GM13977 (cell line): ENCODE measurements at regions not wholly inside any gene's neighbourhood (a gene's known extent, or its start where the extent isn't known, plus 50 kb on each side); places are given as distances from the start of the nearest gene placed in this dataset.

Experiments
- DNase-seq: peaks from one replicate; pipeline ENCODE4 v3.0.0; 2012; ENCODE audit warnings: low spot score
- in situ Hi-C: fragments of 300-500 bp; cut with MboI; formaldehyde crosslinking; loops from one replicate; pipeline ENCODE4 v1.12.0; 2022; ENCODE audit warnings: low sequenced_read_pairs, low pct_unique_long_range_greater_than_20kb, mixed read lengths, inconsistent platforms; ENCODE audit not compliant: unreplicated experiment
- TF ChIP-seq, protein P1 (sequence below): IDR thresholded peaks from 2 replicates; pipeline ENCODE4 v1.5.1; 2012; ENCODE audit warnings: mild to moderate bottlenecking, control low read depth; ENCODE audit not compliant: insufficient read depth; ENCODE audit errors: extremely low read depth, missing control alignments

DNA sequence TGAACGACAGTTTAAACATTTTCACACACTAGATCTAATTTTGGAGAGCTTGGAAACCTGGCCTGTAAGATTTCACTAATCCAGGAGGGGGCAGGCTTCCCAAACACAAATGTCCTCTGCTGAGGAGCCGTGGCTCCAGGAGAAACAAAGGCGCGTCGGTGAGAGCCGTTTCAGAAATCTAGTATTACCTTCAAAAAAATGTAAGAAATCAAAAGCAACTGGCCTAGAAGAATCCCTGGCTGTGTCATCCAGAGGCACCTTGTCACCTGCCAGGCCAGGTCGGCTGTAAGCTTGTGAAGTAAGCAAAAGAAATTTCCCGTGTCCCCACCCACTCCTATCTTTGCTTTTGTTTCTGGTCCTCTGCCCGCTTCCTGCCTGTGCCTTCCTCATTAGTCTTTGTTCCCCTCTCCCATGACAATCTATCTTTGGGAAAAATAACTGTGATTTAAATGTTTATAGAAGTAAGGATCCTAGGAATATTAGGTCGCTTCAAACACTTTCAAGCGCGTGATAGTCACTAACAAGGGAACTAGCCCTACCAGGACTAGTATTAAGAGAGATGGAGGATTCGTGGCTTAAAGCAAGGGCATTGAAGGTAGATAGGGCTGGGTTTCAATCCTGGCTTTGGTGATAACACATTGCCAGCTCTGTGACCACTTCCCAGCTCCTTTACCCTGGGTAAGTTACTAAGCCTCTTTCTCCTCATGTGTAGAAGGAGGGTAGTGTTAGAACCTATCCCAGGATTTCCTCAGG, 99.5 kb upstream of the STK39 start:
- DNase-seq = peak; percentile 66
- TF ChIP-seq, protein P1, sequence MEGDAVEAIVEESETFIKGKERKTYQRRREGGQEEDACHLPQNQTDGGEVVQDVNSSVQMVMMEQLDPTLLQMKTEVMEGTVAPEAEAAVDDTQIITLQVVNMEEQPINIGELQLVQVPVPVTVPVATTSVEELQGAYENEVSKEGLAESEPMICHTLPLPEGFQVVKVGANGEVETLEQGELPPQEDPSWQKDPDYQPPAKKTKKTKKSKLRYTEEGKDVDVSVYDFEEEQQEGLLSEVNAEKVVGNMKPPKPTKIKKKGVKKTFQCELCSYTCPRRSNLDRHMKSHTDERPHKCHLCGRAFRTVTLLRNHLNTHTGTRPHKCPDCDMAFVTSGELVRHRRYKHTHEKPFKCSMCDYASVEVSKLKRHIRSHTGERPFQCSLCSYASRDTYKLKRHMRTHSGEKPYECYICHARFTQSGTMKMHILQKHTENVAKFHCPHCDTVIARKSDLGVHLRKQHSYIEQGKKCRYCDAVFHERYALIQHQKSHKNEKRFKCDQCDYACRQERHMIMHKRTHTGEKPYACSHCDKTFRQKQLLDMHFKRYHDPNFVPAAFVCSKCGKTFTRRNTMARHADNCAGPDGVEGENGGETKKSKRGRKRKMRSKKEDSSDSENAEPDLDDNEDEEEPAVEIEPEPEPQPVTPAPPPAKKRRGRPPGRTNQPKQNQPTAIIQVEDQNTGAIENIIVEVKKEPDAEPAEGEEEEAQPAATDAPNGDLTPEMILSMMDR = peak; percentile 71
- in situ Hi-C loops = loop anchor here (5.0 to 25.0 kb wide), 3 partner anchors 358 to 565 kb away; partner anchors contain the start of gene G6PC2

- peak; percentile 32 for DNase-seq
- in situ Hi-C loops = loop anchor here (5.0 to 25.0 kb wide), 3 partner anchors 357 to 564 kb away; partner anchors contain the start of gene G6PC2
- TF ChIP-seq, protein P1 = peak; percentile 41
Observed at GRCh38 chr2:168348076-168348475, 100.7 kb upstream of the STK39 start.

DNA sequence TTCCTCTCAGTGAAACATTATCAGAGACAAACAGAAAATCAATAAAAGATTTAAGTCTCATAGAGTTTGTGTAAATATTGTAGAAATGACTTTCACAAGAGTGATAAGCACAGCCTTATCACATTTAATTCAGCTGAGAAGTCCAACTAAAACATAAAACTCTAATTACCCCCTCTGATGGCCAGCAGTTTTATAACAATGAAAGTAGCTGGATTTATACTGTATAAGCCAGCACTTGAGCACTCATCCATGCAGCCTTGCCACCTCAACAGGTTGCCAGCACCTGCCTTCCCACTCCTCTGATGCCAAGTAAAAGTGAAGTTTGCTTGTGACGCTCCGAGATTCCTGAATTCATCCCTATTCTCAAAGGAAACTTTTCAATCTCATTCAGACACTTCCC, 103.0 kb upstream of the STK39 start:
- DNase-seq = no peak
- in situ Hi-C loops = no loop called here
- TF ChIP-seq, protein P1 = no peak

GRCh38 chr2:168353251-168353650, 102.8 kb upstream of the CERS6 start:
- DNase-seq = no peak
- TF ChIP-seq, protein P1 = no peak
- in situ Hi-C loops = no loop called here

- in situ Hi-C loops = no loop called here
- TF ChIP-seq, protein P1 = no peak
Observed at GRCh38 chr2:168354499-168354898, 101.6 kb upstream of the CERS6 start.

GRCh38 chr2:168355121-168355520, 101.0 kb upstream of the CERS6 start:
- TF ChIP-seq, protein P1 = no peak
- in situ Hi-C loops = no loop called here
- DNase-seq = no peak

More at GRCh38 chr2:168354499-168354898, 101.6 kb upstream of the CERS6 start:
- DNase-seq = no peak
